ENCODE measurements at regions not wholly inside any gene's neighbourhood (a gene's known extent, or its start where the extent isn't known, plus 50 kb on each side); places are given as distances from the start of the nearest gene placed in this dataset.

- Histone ChIP-seq H3K27me3 (ENCODE audit: insufficient read depth, low read depth, severe bottlenecking) (peaks cover 69% of the 10 kb centered on the region), H3K36me3 (no peaks in the 10 kb centered on the region), H3K27ac (no peak overlapping the region), H3K4me3 (ENCODE audit: low read depth, low read length) (no peak overlapping the region), H3K9me3 (ENCODE audit: severe bottlenecking) (no peaks in the 10 kb centered on the region)
- no peak for DNase-seq
- no peak for TF ChIP-seq CTCF (IDR thresholded peaks at IDR 0.05; ENCODE audit: low read depth, low read length)
These were observed 74.4 kb upstream of the ASB18 start for GRCh38 chr2:236338495-236339184.

GRCh38 chr2:236340251-236340650, 76.0 kb upstream of the ASB18 start:
- no peak for DNase-seq
- Histone ChIP-seq H3K4me3 (ENCODE audit: low read depth, low read length) (no peak overlapping the region), H3K27me3 (ENCODE audit: insufficient read depth, low read depth, severe bottlenecking) (peaks cover 54% of the 10 kb centered on the region), H3K27ac (no peak overlapping the region), H3K9me3 (ENCODE audit: severe bottlenecking) (no peaks in the 10 kb centered on the region), H3K36me3 (no peaks in the 10 kb centered on the region)
- no peak for TF ChIP-seq CTCF (IDR thresholded peaks at IDR 0.05; ENCODE audit: low read depth, low read length)

- Histone ChIP-seq H3K27me3 (ENCODE audit: insufficient read depth, low read depth, severe bottlenecking) (peaks cover 54% of the 10 kb centered on the region), H3K9me3 (ENCODE audit: severe bottlenecking) (no peaks in the 10 kb centered on the region), H3K27ac (no peak overlapping the region), H3K4me3 (ENCODE audit: low read depth, low read length) (no peak overlapping the region), H3K36me3 (no peaks in the 10 kb centered on the region)
- no peak for TF ChIP-seq CTCF (IDR thresholded peaks at IDR 0.05; ENCODE audit: low read depth, low read length)
- no peak for DNase-seq
These were observed 76.9 kb upstream of the ASB18 start for GRCh38 chr2:236341067-236341466.

- Histone ChIP-seq H3K36me3 (no peaks in the 10 kb centered on the region), H3K27ac (no peak overlapping the region), H3K27me3 (ENCODE audit: insufficient read depth, low read depth, severe bottlenecking) (peaks cover 52% of the 10 kb centered on the region), H3K4me3 (ENCODE audit: low read depth, low read length) (no peak overlapping the region), H3K9me3 (ENCODE audit: severe bottlenecking) (no peaks in the 10 kb centered on the region)
- no peak for DNase-seq
- no peak for TF ChIP-seq CTCF (IDR thresholded peaks at IDR 0.05; ENCODE audit: low read depth, low read length)
These were observed 77.5 kb upstream of the ASB18 start for GRCh38 chr2:236341721-236342120.

- H3K27ac ChIP-seq = no peak overlapping the region
- no peaks in the 10 kb centered on the region for H3K36me3 ChIP-seq
- H3K9me3 ChIP-seq (ENCODE audit: severe bottlenecking) = no peaks in the 10 kb centered on the region
- H3K27me3 ChIP-seq (ENCODE audit: insufficient read depth, low read depth, severe bottlenecking) = peaks cover 51% of the 10 kb centered on the region
- H3K4me3 ChIP-seq (ENCODE audit: low read depth, low read length) = no peak overlapping the region
- TF ChIP-seq CTCF (IDR thresholded peaks at IDR 0.05; ENCODE audit: low read depth, low read length) = no peak
- no peak for DNase-seq
These were observed 78.3 kb upstream of the ASB18 start for GRCh38 chr2:236342507-236342906.

GRCh38 chr2:236342951-236343350, 78.7 kb upstream of the ASB18 start:
- no peak for TF ChIP-seq CTCF (IDR thresholded peaks at IDR 0.05; ENCODE audit: low read depth, low read length)
- peaks cover 54% of the 10 kb centered on the region for H3K27me3 ChIP-seq (ENCODE audit: insufficient read depth, low read depth, severe bottlenecking)
- no peaks in the 10 kb centered on the region for H3K36me3 ChIP-seq
- no peak overlapping the region for H3K4me3 ChIP-seq (ENCODE audit: low read depth, low read length)
- no peaks in the 10 kb centered on the region for H3K9me3 ChIP-seq (ENCODE audit: severe bottlenecking)
- H3K27ac ChIP-seq = no peak overlapping the region
- DNase-seq = no peak

Measured in WERI-Rb-1 (cell line).